ENCODE measurements at regions not wholly inside any gene's neighbourhood (a gene's known extent, or its start where the extent isn't known, plus 50 kb on each side); places are given as distances from the start of the nearest gene placed in this dataset.

DNA sequence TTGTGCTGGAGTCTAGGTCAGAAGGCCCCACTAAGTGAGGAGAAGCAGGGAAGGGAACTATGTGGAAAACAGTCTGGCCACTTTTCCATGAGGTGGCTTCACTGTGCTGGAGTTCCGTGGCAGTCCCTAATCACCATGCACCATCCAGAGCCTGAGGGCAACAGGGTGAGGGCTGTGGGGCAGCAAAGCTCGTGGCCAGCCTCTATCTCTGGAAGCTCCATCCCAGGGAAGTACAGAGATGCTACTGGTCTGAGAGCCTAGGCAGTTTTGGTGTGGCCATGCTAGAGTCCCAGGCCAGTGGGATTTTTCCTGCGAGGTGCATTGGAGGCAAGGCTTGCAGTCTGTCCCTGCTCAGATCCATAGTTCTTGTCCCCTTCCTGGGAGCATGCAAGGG lies 157.3 kb upstream of the LRRC7 start:
- intact Hi-C loops (cut with DNase I): no loop called here
- DNase-seq (ENCODE audit: low spot score in 2 of 2): no peak
- Histone ChIP-seq H3K4me1 (no peaks in the 10 kb centered on the region), H3K36me3 (no peaks in the 10 kb centered on the region), H3K4me3 (no peak overlapping the region), H3K9me3 (no peaks in the 10 kb centered on the region), H3K27ac (no peak overlapping the region), H3K27me3 (no peaks in the 10 kb centered on the region)
- TF ChIP-seq, protein P1, sequence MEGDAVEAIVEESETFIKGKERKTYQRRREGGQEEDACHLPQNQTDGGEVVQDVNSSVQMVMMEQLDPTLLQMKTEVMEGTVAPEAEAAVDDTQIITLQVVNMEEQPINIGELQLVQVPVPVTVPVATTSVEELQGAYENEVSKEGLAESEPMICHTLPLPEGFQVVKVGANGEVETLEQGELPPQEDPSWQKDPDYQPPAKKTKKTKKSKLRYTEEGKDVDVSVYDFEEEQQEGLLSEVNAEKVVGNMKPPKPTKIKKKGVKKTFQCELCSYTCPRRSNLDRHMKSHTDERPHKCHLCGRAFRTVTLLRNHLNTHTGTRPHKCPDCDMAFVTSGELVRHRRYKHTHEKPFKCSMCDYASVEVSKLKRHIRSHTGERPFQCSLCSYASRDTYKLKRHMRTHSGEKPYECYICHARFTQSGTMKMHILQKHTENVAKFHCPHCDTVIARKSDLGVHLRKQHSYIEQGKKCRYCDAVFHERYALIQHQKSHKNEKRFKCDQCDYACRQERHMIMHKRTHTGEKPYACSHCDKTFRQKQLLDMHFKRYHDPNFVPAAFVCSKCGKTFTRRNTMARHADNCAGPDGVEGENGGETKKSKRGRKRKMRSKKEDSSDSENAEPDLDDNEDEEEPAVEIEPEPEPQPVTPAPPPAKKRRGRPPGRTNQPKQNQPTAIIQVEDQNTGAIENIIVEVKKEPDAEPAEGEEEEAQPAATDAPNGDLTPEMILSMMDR (IDR thresholded peaks at IDR 0.05): no peak

GRCh38 chr1:69410893-69411292 lies 156.8 kb upstream of the LRRC7 start:
- no peak for DNase-seq (ENCODE audit: low spot score in 2 of 2)
- H3K36me3 ChIP-seq: no peaks in the 10 kb centered on the region
- no peaks in the 10 kb centered on the region for H3K27me3 ChIP-seq
- H3K4me1 ChIP-seq: no peaks in the 10 kb centered on the region
- H3K4me3 ChIP-seq: no peak overlapping the region
- no peak overlapping the region for H3K27ac ChIP-seq
- no peaks in the 10 kb centered on the region for H3K9me3 ChIP-seq
- TF ChIP-seq, protein P1 (IDR thresholded peaks at IDR 0.05): no peak
- intact Hi-C loops (cut with DNase I): no loop called here

DNA sequence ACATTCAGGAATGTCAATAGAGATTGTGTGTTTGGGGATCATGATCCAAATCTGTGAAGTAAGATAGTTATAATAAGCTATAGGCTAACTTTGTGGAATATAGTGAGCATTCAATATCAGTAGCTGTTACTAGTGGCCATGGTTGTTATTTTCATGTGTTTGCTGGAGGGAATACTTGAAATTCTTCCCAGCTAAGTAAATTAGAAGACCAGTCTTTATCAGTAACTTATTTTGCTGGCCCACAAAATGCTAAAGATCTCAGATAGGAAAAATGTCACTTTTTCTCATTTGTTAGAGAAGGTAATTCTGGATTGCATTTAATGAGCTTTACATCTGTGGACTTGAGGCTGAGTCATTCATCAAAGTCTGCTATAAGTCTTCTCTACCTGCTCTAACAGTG lies 156.1 kb upstream of the LRRC7 start:
- DNase-seq (ENCODE audit: low spot score in 2 of 2): no peak
- no peaks in the 10 kb centered on the region for H3K36me3 ChIP-seq
- H3K4me1 ChIP-seq: no peaks in the 10 kb centered on the region
- H3K27me3 ChIP-seq: no peaks in the 10 kb centered on the region
- intact Hi-C loops (cut with DNase I): no loop called here
- H3K9me3 ChIP-seq: no peaks in the 10 kb centered on the region
- TF ChIP-seq, protein P1 (IDR thresholded peaks at IDR 0.05): no peak
- H3K27ac ChIP-seq: no peak overlapping the region
- no peak overlapping the region for H3K4me3 ChIP-seq

DNA sequence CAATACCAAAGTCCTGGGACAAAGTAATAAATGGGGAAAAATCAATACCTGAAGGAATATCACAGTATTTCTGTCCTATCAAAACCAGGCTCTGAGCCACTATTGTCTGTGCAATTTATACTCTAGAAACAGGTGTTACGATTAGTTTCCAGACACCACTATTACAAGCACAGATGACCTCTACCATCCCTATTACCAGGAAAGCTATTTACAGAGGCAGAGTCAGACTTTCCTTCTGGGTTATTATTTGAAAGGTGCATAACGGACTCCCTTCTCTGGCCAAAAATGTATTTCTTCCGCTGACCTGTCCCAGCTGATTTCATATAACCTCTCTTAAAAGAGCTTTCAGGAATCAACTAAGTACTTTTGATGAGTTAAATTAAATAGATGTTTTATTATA lies 154.6 kb upstream of the LRRC7 start:
- H3K36me3 ChIP-seq: no peaks in the 10 kb centered on the region
- no peaks in the 10 kb centered on the region for H3K27me3 ChIP-seq
- no peak overlapping the region for H3K27ac ChIP-seq
- intact Hi-C loops (cut with DNase I): no loop called here
- H3K4me1 ChIP-seq: no peaks in the 10 kb centered on the region
- H3K9me3 ChIP-seq: no peaks in the 10 kb centered on the region
- TF ChIP-seq, protein P1 (IDR thresholded peaks at IDR 0.05): no peak
- no peak for DNase-seq (ENCODE audit: low spot score in 2 of 2)
- H3K4me3 ChIP-seq: no peak overlapping the region

DNA sequence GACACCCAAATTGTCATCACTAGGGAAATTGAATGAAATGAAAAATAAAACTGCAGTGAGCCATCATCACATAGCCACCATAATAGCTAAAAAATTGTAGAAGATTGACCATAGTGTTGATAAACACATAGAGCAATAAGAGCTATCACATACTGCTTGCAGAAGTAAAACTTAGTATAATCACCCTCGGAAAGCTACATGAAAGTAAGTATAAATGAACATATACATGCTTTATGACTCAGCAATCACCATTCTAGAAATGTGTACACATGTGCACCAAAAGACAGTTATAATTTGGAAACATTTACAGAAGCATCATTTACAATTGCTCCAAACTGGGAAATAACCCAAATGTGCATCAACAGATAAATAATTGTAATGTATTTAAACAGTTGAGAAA lies 153.1 kb upstream of the LRRC7 start:
- Histone ChIP-seq H3K27me3 (no peaks in the 10 kb centered on the region), H3K4me1 (no peaks in the 10 kb centered on the region), H3K4me3 (no peak overlapping the region), H3K27ac (no peak overlapping the region), H3K36me3 (no peaks in the 10 kb centered on the region), H3K9me3 (no peaks in the 10 kb centered on the region)
- intact Hi-C loops (cut with DNase I): no loop called here
- DNase-seq (ENCODE audit: low spot score in 2 of 2): no peak
- TF ChIP-seq, protein P1 (IDR thresholded peaks at IDR 0.05): no peak

GRCh38 chr1:69421286-69421685 lies 146.4 kb upstream of the LRRC7 start:
- H3K27me3 ChIP-seq: no peaks in the 10 kb centered on the region
- TF ChIP-seq, protein P1 (IDR thresholded peaks at IDR 0.05): no peak
- no peak for DNase-seq (ENCODE audit: low spot score in 2 of 2)
- intact Hi-C loops (cut with DNase I): no loop called here
- no peaks in the 10 kb centered on the region for H3K36me3 ChIP-seq
- no peaks in the 10 kb centered on the region for H3K4me1 ChIP-seq
- no peak overlapping the region for H3K27ac ChIP-seq
- no peaks in the 10 kb centered on the region for H3K9me3 ChIP-seq
- H3K4me3 ChIP-seq: no peak overlapping the region

All from ascending aorta (tissue), 2 donors.